OCI-LY1 (cell line): ENCODE measurements at regions not wholly inside any gene's neighbourhood (a gene's known extent, or its start where the extent isn't known, plus 50 kb on each side); places are given as distances from the start of the nearest gene placed in this dataset.

Experiments used
- CTCF ChIP-seq: fragments of 200-600 bp; sonication (generic), shearing (Covaris generic); IDR thresholded peaks from 2 replicates; pipeline ENCODE4 v1.5.1; 2017; ENCODE audit warnings: mild to moderate bottlenecking, antibody characterized with exemption, low read length, moderate library complexity, mixed read lengths
- EZH2 ChIP-seq: fragments of 200-600 bp; sonication (generic), shearing (Covaris generic); IDR thresholded peaks from 2 replicates; pipeline ENCODE4 v1.8.0; 2017; ENCODE audit warnings: borderline replicate concordance, mixed run types, mild to moderate bottlenecking, antibody characterized with exemption, low read length, moderate library complexity, mixed read lengths

- TF ChIP-seq CTCF: no peak
- no peak for TF ChIP-seq EZH2
Measured at GRCh38 chr3:117297065-117297464, 587.5 kb downstream of the TUSC7 start.
